HEK293 (cell line): ENCODE measurements at regions not wholly inside any gene's neighbourhood (a gene's known extent, or its start where the extent isn't known, plus 50 kb on each side); places are given as distances from the start of the nearest gene placed in this dataset.

Experiments used
- GLIS1 ChIP-seq: fragments of 450-650 bp; formaldehyde crosslinking; IDR thresholded peaks from 2 replicates; pipeline ENCODE4 v1.5.1; 2016; ENCODE audit warnings: missing biosample characterization, missing genetic modification characterization
- GLIS2 ChIP-seq: fragments of 450-650 bp; formaldehyde crosslinking; IDR thresholded peaks from 2 replicates; pipeline ENCODE4 v1.5.1; 2016; ENCODE audit warnings: missing biosample characterization, missing genetic modification characterization
- HOXD13 ChIP-seq: sonication (generic); formaldehyde crosslinking; IDR thresholded peaks from 2 replicates; pipeline ENCODE4 v1.8.0; 2022; ENCODE audit warnings: missing genetic modification reagents, borderline replicate concordance
- OSR2 ChIP-seq: fragments of 450-650 bp; formaldehyde crosslinking; IDR thresholded peaks from 2 replicates; pipeline ENCODE4 v1.5.1; 2016; ENCODE audit warnings: missing biosample characterization, missing genetic modification characterization
- REPIN1 ChIP-seq: fragments of 450-650 bp; formaldehyde crosslinking; IDR thresholded peaks from 2 replicates; pipeline ENCODE4 v1.5.1; 2017; ENCODE audit warnings: missing biosample characterization, missing genetic modification characterization, low read depth
- ZBTB8A ChIP-seq: fragments of 450-650 bp; formaldehyde crosslinking; IDR thresholded peaks from 2 replicates; pipeline ENCODE4 v1.5.1; 2016; ENCODE audit warnings: missing biosample characterization, missing genetic modification characterization
- ZEB2 ChIP-seq: fragments of 450-650 bp; formaldehyde crosslinking; IDR thresholded peaks from 2 replicates; pipeline ENCODE4 v1.5.1; 2016; ENCODE audit warnings: missing biosample characterization, missing genetic modification characterization
- ZNF169 ChIP-seq: fragments of 450-650 bp; formaldehyde crosslinking; IDR thresholded peaks from 2 replicates; pipeline ENCODE4 v1.5.1; 2016; ENCODE audit warnings: missing biosample characterization, missing genetic modification characterization
- ZNF184 ChIP-seq: fragments of 450-650 bp; IDR thresholded peaks from 2 replicates; pipeline ENCODE4 v1.5.1; 2018; ENCODE audit warnings: missing biosample characterization, mild to moderate bottlenecking, missing genetic modification characterization
- ZNF24 ChIP-seq: fragments of 450-650 bp; formaldehyde crosslinking; IDR thresholded peaks from 2 replicates; pipeline ENCODE4 v1.5.1; 2016; ENCODE audit warnings: missing biosample characterization, missing genetic modification characterization
- ZNF280D ChIP-seq: fragments of 450-650 bp; formaldehyde crosslinking; IDR thresholded peaks from 2 replicates; pipeline ENCODE4 v1.5.1; 2016; ENCODE audit warnings: missing biosample characterization, missing genetic modification characterization
- ZNF37A ChIP-seq: fragments of 450-650 bp; IDR thresholded peaks from 2 replicates; pipeline ENCODE4 v1.5.1; 2018; ENCODE audit warnings: missing biosample characterization, missing genetic modification characterization
- ZNF544 ChIP-seq: fragments of 450-650 bp; formaldehyde crosslinking; IDR thresholded peaks from 2 replicates; pipeline ENCODE4 v1.5.0; 2017; ENCODE audit warnings: missing biosample characterization, missing genetic modification characterization
- ZNF561 ChIP-seq: fragments of 450-650 bp; IDR thresholded peaks from 2 replicates; pipeline ENCODE4 v1.5.1; 2018; ENCODE audit warnings: missing biosample characterization, missing genetic modification characterization, borderline replicate concordance
- ZNF585B ChIP-seq: fragments of 450-650 bp; formaldehyde crosslinking; IDR thresholded peaks from 2 replicates; pipeline ENCODE4 v1.5.1; 2016; ENCODE audit warnings: missing biosample characterization, missing genetic modification characterization
- ZNF660 ChIP-seq: fragments of 450-650 bp; IDR thresholded peaks from 2 replicates; pipeline ENCODE4 v1.5.1; 2018; ENCODE audit warnings: missing biosample characterization, mild to moderate bottlenecking, missing genetic modification characterization
- ZNF664 ChIP-seq: fragments of 450-650 bp; formaldehyde crosslinking; IDR thresholded peaks from 2 replicates; pipeline ENCODE4 v1.5.1; 2016; ENCODE audit warnings: missing biosample characterization, missing genetic modification characterization
- ZNF707 ChIP-seq: fragments of 450-650 bp; formaldehyde crosslinking; IDR thresholded peaks from 2 replicates; pipeline ENCODE4 v1.5.1; 2016; ENCODE audit warnings: missing biosample characterization, missing genetic modification characterization
- ZNF747 ChIP-seq: fragments of 450-650 bp; formaldehyde crosslinking; IDR thresholded peaks from 2 replicates; pipeline ENCODE4 v1.5.1; 2016; ENCODE audit warnings: missing biosample characterization, missing genetic modification characterization
- ZNF776 ChIP-seq: fragments of 450-650 bp; formaldehyde crosslinking; IDR thresholded peaks from 2 replicates; pipeline ENCODE4 v1.5.0; 2017; ENCODE audit warnings: missing biosample characterization, missing genetic modification characterization, borderline replicate concordance
- TF ChIP-seq, protein P1 (sequence below): fragments of 450-650 bp; formaldehyde crosslinking; IDR thresholded peaks from 2 replicates; pipeline ENCODE4 v1.5.1; 2016; ENCODE audit warnings: missing biosample characterization, missing genetic modification characterization, low read depth
- TF ChIP-seq, protein P2 (sequence below): fragments of 450-650 bp; formaldehyde crosslinking; IDR thresholded peaks from 2 replicates; pipeline ENCODE4 v1.5.0; 2017; ENCODE audit warnings: missing biosample characterization, missing genetic modification characterization, borderline replicate concordance
- TF ChIP-seq, protein P3 (sequence below): fragments of 450-650 bp; formaldehyde crosslinking; IDR thresholded peaks from 2 replicates; pipeline ENCODE4 v1.5.1; 2016; ENCODE audit warnings: missing biosample characterization, missing genetic modification characterization
- TF ChIP-seq, protein P4 (sequence below): fragments of 450-650 bp; formaldehyde crosslinking; IDR thresholded peaks from 2 replicates; pipeline ENCODE4; 2016; ENCODE audit warnings: missing biosample characterization, missing genetic modification characterization
- TF ChIP-seq, protein P5 (sequence below): IDR thresholded peaks from 2 replicates; pipeline ENCODE4 v1.6.1; 2011; ENCODE audit warnings: mild to moderate bottlenecking, low read depth, low read length, borderline replicate concordance
- TF ChIP-seq, protein P6 (sequence below): fragments of 450-650 bp; formaldehyde crosslinking; IDR thresholded peaks from 2 replicates; pipeline ENCODE4 v1.5.1; 2017; ENCODE audit warnings: missing biosample characterization, missing genetic modification characterization

- peak; percentile 86; the same call in 1 of the 2 replicates for TF ChIP-seq ZNF24 (tag by site-specific recombination)
- TF ChIP-seq GLIS1: peak; percentile 69
- TF ChIP-seq, protein P1, sequence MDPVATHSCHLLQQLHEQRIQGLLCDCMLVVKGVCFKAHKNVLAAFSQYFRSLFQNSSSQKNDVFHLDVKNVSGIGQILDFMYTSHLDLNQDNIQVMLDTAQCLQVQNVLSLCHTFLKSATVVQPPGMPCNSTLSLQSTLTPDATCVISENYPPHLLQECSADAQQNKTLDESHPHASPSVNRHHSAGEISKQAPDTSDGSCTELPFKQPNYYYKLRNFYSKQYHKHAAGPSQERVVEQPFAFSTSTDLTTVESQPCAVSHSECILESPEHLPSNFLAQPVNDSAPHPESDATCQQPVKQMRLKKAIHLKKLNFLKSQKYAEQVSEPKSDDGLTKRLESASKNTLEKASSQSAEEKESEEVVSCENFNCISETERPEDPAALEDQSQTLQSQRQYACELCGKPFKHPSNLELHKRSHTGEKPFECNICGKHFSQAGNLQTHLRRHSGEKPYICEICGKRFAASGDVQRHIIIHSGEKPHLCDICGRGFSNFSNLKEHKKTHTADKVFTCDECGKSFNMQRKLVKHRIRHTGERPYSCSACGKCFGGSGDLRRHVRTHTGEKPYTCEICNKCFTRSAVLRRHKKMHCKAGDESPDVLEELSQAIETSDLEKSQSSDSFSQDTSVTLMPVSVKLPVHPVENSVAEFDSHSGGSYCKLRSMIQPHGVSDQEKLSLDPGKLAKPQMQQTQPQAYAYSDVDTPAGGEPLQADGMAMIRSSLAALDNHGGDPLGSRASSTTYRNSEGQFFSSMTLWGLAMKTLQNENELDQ (tag by site-specific recombination): no peak
- TF ChIP-seq, protein P2, sequence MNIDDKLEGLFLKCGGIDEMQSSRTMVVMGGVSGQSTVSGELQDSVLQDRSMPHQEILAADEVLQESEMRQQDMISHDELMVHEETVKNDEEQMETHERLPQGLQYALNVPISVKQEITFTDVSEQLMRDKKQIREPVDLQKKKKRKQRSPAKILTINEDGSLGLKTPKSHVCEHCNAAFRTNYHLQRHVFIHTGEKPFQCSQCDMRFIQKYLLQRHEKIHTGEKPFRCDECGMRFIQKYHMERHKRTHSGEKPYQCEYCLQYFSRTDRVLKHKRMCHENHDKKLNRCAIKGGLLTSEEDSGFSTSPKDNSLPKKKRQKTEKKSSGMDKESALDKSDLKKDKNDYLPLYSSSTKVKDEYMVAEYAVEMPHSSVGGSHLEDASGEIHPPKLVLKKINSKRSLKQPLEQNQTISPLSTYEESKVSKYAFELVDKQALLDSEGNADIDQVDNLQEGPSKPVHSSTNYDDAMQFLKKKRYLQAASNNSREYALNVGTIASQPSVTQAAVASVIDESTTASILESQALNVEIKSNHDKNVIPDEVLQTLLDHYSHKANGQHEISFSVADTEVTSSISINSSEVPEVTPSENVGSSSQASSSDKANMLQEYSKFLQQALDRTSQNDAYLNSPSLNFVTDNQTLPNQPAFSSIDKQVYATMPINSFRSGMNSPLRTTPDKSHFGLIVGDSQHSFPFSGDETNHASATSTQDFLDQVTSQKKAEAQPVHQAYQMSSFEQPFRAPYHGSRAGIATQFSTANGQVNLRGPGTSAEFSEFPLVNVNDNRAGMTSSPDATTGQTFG (tag by site-specific recombination): no peak
- no peak for TF ChIP-seq ZNF776
- no peak for TF ChIP-seq ZNF707 (tag by site-specific recombination)
- TF ChIP-seq GLIS2: peak; percentile 25; the same call in 1 of the 2 replicates
- no peak for TF ChIP-seq ZNF169 (tag by site-specific recombination)
- peak; percentile 68 for TF ChIP-seq ZNF561 (tag by site-specific recombination)
- TF ChIP-seq, protein P3, sequence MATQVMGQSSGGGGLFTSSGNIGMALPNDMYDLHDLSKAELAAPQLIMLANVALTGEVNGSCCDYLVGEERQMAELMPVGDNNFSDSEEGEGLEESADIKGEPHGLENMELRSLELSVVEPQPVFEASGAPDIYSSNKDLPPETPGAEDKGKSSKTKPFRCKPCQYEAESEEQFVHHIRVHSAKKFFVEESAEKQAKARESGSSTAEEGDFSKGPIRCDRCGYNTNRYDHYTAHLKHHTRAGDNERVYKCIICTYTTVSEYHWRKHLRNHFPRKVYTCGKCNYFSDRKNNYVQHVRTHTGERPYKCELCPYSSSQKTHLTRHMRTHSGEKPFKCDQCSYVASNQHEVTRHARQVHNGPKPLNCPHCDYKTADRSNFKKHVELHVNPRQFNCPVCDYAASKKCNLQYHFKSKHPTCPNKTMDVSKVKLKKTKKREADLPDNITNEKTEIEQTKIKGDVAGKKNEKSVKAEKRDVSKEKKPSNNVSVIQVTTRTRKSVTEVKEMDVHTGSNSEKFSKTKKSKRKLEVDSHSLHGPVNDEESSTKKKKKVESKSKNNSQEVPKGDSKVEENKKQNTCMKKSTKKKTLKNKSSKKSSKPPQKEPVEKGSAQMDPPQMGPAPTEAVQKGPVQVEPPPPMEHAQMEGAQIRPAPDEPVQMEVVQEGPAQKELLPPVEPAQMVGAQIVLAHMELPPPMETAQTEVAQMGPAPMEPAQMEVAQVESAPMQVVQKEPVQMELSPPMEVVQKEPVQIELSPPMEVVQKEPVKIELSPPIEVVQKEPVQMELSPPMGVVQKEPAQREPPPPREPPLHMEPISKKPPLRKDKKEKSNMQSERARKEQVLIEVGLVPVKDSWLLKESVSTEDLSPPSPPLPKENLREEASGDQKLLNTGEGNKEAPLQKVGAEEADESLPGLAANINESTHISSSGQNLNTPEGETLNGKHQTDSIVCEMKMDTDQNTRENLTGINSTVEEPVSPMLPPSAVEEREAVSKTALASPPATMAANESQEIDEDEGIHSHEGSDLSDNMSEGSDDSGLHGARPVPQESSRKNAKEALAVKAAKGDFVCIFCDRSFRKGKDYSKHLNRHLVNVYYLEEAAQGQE (tag by site-specific recombination): peak; percentile 17; the same call in 1 of the 2 replicates
- TF ChIP-seq, protein P4, sequence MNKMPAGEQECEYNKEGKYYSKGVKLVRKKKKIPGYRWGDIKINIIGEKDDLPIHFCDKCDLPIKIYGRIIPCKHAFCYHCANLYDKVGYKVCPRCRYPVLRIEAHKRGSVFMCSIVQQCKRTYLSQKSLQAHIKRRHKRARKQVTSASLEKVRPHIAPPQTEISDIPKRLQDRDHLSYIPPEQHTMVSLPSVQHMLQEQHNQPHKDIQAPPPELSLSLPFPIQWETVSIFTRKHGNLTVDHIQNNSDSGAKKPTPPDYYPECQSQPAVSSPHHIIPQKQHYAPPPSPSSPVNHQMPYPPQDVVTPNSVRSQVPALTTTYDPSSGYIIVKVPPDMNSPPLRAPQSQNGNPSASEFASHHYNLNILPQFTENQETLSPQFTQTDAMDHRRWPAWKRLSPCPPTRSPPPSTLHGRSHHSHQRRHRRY (tag by site-specific recombination): no peak
- TF ChIP-seq ZBTB8A (tag by site-specific recombination): 0 out of 2 replicates have a peak, but pooled peaks have one; percentile 19
- TF ChIP-seq ZNF660 (tag by site-specific recombination): peak; percentile 79
- TF ChIP-seq HOXD13 (CRISPR knock-in tag): no peak
- no peak for TF ChIP-seq ZNF37A (tag by site-specific recombination)
- TF ChIP-seq ZNF184 (tag by site-specific recombination): no peak
- TF ChIP-seq ZNF544 (tag by site-specific recombination): no peak
- TF ChIP-seq ZNF664: no peak
- TF ChIP-seq REPIN1 (tag by site-specific recombination): no peak
- no peak for TF ChIP-seq ZNF280D (tag by site-specific recombination)
- TF ChIP-seq, protein P5, sequence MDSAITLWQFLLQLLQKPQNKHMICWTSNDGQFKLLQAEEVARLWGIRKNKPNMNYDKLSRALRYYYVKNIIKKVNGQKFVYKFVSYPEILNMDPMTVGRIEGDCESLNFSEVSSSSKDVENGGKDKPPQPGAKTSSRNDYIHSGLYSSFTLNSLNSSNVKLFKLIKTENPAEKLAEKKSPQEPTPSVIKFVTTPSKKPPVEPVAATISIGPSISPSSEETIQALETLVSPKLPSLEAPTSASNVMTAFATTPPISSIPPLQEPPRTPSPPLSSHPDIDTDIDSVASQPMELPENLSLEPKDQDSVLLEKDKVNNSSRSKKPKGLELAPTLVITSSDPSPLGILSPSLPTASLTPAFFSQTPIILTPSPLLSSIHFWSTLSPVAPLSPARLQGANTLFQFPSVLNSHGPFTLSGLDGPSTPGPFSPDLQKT: no peak
- TF ChIP-seq ZNF585B (tag by site-specific recombination): no peak
- peak; percentile 96 for TF ChIP-seq ZEB2 (tag by site-specific recombination)
- no peak for TF ChIP-seq ZNF747 (tag by site-specific recombination)
- TF ChIP-seq, protein P6, sequence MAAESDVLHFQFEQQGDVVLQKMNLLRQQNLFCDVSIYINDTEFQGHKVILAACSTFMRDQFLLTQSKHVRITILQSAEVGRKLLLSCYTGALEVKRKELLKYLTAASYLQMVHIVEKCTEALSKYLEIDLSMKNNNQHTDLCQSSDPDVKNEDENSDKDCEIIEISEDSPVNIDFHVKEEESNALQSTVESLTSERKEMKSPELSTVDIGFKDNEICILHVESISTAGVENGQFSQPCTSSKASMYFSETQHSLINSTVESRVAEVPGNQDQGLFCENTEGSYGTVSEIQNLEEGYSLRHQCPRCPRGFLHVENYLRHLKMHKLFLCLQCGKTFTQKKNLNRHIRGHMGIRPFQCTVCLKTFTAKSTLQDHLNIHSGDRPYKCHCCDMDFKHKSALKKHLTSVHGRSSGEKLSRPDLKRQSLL: no peak
- TF ChIP-seq OSR2 (tag by site-specific recombination): peak; percentile 99
These were observed 218.8 kb upstream of the MSX2 start (continued) for GRCh38 chr5:174505621-174506020.
